Stimulated activated CD8-positive, alpha-beta memory T cell treated with anti-CD3 and anti-CD28 coated beads, Interleukin-2, amount 100 ng/mL, for 1 hour (primary cell): ENCODE measurements at regions not wholly inside any gene's neighbourhood (a gene's known extent, or its start where the extent isn't known, plus 50 kb on each side); places are given as distances from the start of the nearest gene placed in this dataset.

ENCODE experiments used
- DNase-seq, 2 donors: peaks; one replicate each; pipeline ENCODE4 v3.0.0-alpha.2; 2020; ENCODE audit warnings: low read depth in 2 of 2

- DNase-seq = no peak
Measured at GRCh38 chr4:124469981-124470380, 242.6 kb downstream of the ANKRD50 start.

- DNase-seq = no peak
Measured at GRCh38 chr4:124478470-124478869, 234.1 kb downstream of the ANKRD50 start.

- no peak for DNase-seq
Measured at GRCh38 chr4:124480061-124480460, 232.5 kb downstream of the ANKRD50 start.

DNA sequence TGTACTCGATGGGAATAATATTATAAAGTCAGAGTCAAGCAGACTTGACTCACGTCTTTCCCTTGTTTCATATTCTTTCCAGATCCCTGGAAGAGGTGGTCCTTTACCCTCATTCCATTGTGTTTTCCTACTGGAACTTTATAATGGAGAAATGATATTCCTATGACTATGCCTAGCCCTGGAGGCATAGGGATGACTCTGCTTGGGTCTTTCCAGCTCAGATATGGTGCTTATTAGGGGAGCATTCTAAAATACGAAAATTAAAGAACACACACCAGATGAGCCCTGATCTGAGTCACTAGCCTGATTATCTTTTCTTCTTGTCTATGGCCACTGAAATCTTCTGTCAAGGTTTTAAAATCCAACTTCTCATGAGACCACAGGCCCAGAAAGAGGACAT lies 231.4 kb downstream of the ANKRD50 start:
- DNase-seq = no peak

DNA sequence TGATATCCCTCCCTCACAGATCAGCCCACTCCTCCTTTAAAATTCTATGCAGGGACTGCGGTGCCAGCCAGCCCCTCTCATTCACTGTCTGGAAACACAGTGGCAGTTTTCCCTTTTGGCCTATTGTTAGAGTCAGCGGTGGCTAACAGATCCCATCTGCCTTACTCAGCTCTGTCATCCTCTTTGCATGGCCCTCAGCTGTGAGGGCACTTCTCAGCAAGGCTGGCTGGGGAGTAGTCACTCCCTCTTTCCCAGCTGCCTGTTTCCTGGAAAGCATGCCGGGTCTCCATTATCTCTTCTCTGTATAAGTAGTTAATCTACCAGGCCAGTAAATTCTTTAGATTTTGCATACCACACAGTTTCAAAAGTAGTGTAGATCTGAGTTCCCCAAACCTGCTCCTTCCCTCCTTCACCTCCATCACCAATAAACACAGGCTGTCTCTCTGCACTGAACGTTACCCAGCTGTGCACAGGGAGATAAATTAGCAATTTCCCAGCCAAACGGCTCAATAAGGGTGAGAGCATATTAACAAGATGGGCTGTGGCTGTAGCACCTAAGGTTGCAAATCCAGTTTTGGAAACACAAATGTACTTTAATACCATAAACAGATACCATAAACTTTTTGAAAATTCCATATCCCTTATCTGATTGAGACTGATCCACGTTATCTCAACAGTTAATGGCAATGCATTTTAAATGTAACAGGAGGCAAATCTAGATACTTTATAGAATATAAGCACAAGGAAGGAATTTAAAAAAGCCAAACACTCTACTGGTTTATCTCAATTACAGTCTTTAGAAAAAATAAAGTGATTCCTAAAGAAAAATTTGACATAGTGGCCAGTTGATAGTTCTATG lies 229.3 kb downstream of the ANKRD50 start:
- DNase-seq = no peak

- no peak for DNase-seq
Measured at GRCh38 chr4:124484008-124484407, 228.5 kb downstream of the ANKRD50 start.

- DNase-seq = no peak
Measured at GRCh38 chr4:124484940-124485339, 227.6 kb downstream of the ANKRD50 start.

- no peak for DNase-seq
Measured at GRCh38 chr4:124486423-124486822, 226.1 kb downstream of the ANKRD50 start.

- DNase-seq = no peak
Measured at GRCh38 chr4:124487651-124488050, 224.9 kb downstream of the ANKRD50 start.

- no peak for DNase-seq
Measured at GRCh38 chr4:124491361-124492145, 221.0 kb downstream of the ANKRD50 start.

DNA sequence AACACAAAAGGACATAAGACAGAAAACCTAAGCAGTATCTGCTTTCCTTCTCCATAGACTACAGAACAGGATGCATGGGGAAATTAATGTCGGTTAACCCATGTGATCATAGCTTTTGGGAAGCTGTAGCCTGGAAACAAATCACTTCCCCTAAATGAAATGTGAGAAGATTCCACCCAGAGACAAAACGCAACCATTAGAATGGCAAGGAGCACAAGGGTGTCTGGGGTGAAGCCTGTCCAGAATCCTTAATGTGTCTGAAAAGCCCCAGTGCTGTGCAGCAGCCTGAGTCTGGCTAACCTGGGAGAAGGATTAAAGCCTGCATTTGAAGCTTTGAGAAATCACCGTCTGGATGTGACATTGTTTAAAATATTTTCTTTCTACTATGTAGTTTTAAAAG lies 213.3 kb downstream of the ANKRD50 start:
- no peak for DNase-seq

GRCh38 chr4:124501576-124501975 lies 211.0 kb downstream of the ANKRD50 start:
- no peak for DNase-seq

DNA sequence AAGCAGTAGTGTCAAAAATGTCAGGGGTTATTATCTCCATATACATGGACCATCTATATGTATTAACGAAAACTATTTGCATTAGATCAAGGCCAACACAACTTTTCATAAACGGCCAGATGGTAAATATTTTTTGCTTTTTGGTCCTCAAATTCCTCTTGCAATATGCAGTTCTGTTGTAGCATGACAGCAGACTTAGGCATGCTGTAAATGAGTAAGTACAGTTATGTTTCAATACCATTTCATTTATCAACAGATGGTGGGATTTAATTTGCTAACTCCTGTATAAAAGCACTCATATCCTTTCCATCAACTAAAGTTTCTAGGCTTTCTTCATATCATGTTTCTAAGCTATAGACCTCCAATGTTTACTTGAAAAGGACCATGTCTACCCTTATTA lies 208.1 kb downstream of the ANKRD50 start:
- no peak for DNase-seq

GRCh38 chr4:124505211-124505610 lies 207.3 kb downstream of the ANKRD50 start:
- DNase-seq = no peak

DNA sequence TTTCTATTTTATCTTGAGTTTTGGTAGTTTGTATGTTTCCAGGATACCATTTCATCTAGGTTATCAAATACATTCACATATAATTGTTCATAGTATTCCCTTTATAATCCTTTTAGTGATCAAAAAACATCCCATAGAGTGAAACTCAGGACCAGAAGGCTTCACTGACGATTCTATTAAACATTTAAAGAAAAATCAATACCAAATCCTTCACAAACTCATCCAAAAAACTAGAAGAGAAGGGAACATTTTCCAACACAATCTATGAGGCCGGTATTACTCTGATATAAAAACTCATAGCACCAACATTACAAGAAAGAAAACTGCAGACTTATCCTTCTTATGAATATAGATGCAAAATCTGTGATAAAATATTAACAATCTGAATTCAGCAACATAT lies 203.4 kb downstream of the ANKRD50 start:
- no peak for DNase-seq

DNA sequence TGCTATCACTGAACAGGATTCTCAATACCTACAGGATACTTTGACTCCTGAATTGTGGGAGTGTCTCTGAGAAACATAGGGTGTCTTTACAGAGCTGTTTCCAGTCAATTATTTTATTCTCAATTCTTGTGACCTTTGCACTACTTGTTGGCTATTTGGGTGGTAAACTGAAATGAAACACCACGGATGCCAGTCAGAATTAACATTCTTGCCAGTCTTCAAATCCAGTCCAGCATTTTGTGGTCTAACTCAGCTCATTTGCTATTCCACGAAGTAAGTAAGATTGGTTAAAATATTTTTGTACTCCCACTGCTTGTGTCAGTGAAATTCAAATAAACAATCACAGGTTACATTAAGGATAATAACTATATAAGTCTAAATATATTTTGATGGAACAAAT lies 197.9 kb downstream of the ANKRD50 start:
- DNase-seq = no peak

DNA sequence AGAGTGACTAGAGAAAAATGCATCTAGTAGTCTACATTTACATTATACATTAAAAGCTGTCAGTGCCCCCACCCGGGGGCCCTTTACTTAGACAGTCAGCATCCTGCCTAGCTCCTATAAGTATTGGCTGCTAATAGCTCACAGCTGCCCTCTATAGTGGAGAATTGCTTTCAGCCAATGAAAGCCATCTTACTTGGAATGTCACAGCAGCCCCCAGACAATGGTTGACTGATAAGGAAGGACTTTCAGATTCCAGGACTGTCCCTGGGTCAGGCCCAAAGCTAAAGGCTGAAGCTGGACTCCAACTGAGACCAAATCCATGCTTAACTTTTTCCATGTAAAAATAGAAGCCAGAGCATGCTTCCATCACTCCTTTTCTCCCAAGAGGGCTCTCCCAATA lies 196.9 kb downstream of the ANKRD50 start:
- DNase-seq = no peak

- DNase-seq = no peak
Measured at GRCh38 chr4:124519196-124519595, 193.3 kb downstream of the ANKRD50 start.

DNA sequence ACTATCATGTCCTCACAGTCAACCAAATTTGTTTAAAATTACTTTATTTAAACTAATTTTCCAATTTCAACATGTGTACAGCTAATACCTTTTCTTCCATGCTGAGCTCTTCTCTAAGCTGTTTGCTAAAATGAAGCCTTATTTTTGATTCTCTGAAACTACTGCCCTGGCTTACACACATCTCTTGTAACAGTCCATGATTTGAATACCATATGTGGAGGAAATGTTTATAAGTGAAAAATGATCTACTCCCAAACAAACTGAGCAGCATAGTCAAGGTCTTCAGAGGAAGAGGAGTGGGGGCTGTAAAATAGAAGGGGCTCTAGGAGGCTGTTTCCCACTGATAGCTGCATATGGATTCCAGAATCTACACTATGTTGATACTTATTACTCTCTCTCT lies 188.7 kb downstream of the ANKRD50 start:
- no peak for DNase-seq

DNA sequence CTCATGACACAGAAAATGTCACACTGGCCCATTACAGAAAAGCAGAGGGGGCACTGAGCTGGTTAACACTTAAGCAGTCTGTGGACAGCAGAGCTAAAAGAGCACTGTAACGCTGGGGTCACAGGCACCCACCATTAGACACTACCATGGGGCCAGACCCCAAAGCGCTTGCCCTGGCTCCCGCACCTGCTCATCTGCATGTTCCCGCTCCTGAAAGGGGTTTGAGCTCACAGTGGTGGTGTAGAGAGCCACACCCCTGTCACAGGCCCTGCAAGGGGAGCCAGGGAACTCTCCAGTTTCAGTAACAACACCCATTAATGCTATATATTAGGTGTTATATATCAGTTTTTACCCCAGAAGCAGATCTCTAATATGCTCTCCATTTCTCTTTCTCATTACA lies 187.0 kb downstream of the ANKRD50 start:
- no peak for DNase-seq

DNA sequence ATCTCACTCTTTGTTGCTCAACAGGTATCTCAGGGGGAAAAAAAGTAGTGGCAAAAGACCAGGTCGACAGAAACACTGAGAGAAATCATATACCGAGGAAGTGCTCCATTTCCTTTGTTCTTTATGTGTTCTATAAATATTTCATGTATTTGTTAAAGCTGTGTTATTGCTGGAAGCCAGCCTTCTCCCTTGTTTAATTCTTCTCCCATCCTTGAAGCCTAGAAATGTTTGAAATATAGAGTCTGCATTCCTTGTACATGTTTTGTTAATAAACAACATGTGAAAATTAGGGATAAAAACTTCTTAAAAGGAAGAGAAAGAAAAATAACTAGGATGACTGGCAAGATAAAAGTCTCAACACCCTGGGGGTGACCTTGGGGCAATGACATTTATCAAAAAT lies 186.2 kb downstream of the ANKRD50 start:
- DNase-seq = no peak

DNA sequence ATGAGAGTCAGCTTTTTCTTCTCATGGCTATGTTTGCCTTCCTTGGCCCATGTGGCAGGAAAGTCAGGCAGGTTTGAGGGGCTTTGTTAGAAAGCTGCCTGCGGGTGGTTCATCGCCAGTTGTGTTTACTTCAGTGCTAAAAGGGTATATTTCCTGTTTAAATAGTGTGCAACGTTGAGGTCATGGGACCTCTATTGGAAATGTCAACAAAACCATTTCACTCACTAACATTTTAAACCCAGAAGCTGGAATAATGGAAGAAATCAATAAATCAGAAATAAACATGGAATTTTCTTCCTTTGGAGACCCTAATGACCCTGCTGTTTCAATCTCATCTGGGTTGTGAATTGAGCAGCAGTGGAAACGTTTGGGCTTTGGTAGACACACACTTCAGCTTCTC lies 185.8 kb downstream of the ANKRD50 start:
- DNase-seq = no peak

DNA sequence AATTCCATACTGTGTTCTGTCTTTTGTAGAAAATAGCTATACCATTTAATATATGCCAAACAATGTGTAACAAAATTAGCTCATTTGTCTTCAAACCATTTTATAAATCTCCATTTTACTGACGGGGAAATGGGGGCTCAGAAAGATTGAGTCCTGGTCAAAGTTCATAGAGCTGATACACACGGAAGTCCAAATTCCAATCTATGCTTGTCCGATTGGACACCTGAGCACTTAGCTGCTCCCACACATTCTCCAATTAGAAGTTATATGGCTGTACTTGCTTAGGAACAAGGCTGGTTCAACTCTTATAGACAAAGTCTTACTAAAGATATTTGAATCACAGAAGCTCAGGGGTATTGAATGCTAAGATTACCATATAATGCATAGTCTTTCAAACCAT lies 185.2 kb downstream of the ANKRD50 start:
- DNase-seq = no peak
